ENCODE measurements at regions not wholly inside any gene's neighbourhood (a gene's known extent, or its start where the extent isn't known, plus 50 kb on each side); places are given as distances from the start of the nearest gene placed in this dataset.

DNA sequence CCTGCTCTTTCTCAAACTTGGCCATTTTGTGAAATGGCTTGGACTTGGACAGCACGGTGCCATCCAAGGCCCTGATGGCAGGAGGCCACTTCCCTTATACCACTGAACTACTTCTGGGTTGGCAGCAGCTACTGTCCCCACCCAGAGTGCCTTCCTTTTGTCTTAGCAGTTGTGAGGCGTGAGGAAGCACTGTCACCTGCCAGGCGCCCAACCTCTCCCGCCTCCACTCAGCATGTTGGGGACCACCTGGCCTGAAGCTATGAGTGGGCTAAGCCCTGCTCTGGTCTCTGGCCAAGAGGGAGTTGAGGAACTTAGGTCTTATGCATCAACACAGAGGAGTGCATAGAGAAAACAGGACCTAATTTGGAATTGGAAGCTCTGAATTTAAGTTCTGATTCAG, 276.0 kb downstream of the ENC1 start:
- TF ChIP-seq, protein P1, sequence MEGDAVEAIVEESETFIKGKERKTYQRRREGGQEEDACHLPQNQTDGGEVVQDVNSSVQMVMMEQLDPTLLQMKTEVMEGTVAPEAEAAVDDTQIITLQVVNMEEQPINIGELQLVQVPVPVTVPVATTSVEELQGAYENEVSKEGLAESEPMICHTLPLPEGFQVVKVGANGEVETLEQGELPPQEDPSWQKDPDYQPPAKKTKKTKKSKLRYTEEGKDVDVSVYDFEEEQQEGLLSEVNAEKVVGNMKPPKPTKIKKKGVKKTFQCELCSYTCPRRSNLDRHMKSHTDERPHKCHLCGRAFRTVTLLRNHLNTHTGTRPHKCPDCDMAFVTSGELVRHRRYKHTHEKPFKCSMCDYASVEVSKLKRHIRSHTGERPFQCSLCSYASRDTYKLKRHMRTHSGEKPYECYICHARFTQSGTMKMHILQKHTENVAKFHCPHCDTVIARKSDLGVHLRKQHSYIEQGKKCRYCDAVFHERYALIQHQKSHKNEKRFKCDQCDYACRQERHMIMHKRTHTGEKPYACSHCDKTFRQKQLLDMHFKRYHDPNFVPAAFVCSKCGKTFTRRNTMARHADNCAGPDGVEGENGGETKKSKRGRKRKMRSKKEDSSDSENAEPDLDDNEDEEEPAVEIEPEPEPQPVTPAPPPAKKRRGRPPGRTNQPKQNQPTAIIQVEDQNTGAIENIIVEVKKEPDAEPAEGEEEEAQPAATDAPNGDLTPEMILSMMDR (IDR thresholded peaks at IDR 0.05) = no peak
- H3K27me3 Mint-ChIP-seq = peaks cover 4% of the 10 kb centered on the region
- CTCF ChIA-PET = no interaction called here
- peaks cover 6% of the 10 kb centered on the region for H3K4me1 Mint-ChIP-seq
- no peaks in the 10 kb centered on the region for H3K9me3 Mint-ChIP-seq
- no peak overlapping the region for H3K4me3 Mint-ChIP-seq
- ATAC-seq (ENCODE audit: low read depth) (no peak), DNase-seq (no peak)
- H3K36me3 Mint-ChIP-seq (ENCODE audit: low read depth) = no peaks in the 10 kb centered on the region
- intact Hi-C loops (cut with micrococcal nuclease) = no loop called here
- POLR2A ChIA-PET = no interaction called here
- H3K27ac Mint-ChIP-seq = no peak overlapping the region

DNA sequence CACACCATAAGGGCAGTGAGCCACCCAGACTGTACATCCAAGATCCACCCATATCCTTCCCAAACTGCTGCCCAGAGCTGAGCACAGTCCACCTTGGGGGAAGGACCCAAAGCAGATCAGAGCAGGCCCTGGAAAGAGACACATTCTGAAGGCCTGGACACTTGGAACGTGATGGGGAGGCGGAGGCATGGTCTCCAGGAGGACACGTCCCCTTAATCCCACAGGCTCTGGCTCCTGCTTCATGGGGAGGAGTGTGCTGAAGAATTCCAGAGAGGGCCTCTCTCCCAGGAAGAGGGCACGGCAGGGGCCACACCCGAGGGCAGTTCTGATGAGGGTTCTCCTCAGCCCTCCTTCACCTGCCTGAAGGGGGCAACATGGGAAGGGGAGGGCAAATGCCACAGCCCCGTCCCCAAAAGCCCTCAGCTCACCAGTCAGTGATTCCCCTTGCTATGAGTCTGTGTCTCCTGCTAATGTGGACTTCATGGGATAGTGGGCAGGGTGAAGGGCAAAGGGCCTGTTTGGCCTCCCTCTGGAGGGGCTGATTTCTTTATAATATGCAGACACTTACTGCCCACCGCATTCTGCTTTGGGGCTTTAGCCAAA, 276.8 kb downstream of the ENC1 start:
- no peak overlapping the region for H3K27ac Mint-ChIP-seq
- POLR2A ChIA-PET = no interaction called here
- no peak for DNase-seq
- H3K9me3 Mint-ChIP-seq = no peaks in the 10 kb centered on the region
- TF ChIP-seq, protein P1 (IDR thresholded peaks at IDR 0.05) = no peak
- intact Hi-C loops (cut with micrococcal nuclease) = no loop called here
- peaks cover 4% of the 10 kb centered on the region for H3K27me3 Mint-ChIP-seq
- H3K36me3 Mint-ChIP-seq (ENCODE audit: low read depth) = no peaks in the 10 kb centered on the region
- CTCF ChIA-PET = no interaction called here
- H3K4me1 Mint-ChIP-seq = peaks cover 6% of the 10 kb centered on the region
- ATAC-seq (ENCODE audit: low read depth) = no peak
- H3K4me3 Mint-ChIP-seq = no peak overlapping the region

DNA sequence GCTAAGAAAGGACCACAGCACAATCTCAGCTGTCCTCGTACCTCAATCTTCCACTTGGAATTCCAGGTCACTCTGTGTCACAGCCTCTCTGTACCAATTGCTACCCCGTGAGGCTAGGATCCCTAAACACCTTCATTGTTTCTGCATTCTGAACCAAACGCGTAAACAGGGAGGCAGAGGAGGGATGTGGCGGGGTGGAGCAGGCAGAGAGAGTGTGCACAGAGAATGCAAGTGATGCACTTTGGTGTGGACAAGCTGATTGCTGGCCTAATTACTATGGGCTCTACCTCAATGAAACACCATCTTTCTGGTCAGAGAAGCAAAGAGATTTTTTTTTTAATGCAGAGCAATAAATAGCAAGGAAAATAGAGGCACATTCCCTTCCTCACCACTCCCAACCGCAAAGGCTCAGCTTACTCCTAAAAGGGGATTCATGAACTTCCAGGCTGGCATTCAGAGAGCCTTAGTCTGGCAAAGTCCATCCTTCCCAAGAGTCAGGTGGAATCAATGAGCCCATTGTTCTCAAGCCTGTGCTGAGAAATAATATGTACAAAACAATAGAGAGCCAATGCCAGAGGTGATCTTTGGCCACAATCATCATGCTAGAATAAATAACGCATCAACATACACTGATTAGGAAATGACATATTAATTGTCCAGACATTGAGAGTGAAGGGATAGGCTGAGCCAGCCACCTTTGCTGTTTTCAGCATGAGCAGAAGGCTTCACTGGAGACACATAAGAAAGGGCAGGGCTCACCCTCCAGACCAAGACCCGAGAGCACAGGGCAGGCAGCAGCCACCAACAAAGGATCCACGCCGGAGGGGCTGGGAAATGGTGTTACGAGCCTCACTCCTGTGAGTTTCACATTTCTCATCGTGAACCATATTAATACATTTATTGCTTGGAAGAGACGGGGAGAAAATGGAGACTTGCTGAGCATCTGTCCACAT, 278.8 kb downstream of the ENC1 start:
- no peaks in the 10 kb centered on the region for H3K36me3 Mint-ChIP-seq (ENCODE audit: low read depth)
- no peaks in the 10 kb centered on the region for H3K9me3 Mint-ChIP-seq
- POLR2A ChIA-PET = no interaction called here
- H3K27ac Mint-ChIP-seq = no peak overlapping the region
- intact Hi-C loops (cut with micrococcal nuclease) = no loop called here
- TF ChIP-seq, protein P1 (IDR thresholded peaks at IDR 0.05) = no peak
- no peak for ATAC-seq (ENCODE audit: low read depth)
- no peak for DNase-seq
- no peak overlapping the region for H3K4me3 Mint-ChIP-seq
- peaks cover 4% of the 10 kb centered on the region for H3K27me3 Mint-ChIP-seq
- H3K4me1 Mint-ChIP-seq = peaks cover 6% of the 10 kb centered on the region
- CTCF ChIA-PET = no interaction called here

DNA sequence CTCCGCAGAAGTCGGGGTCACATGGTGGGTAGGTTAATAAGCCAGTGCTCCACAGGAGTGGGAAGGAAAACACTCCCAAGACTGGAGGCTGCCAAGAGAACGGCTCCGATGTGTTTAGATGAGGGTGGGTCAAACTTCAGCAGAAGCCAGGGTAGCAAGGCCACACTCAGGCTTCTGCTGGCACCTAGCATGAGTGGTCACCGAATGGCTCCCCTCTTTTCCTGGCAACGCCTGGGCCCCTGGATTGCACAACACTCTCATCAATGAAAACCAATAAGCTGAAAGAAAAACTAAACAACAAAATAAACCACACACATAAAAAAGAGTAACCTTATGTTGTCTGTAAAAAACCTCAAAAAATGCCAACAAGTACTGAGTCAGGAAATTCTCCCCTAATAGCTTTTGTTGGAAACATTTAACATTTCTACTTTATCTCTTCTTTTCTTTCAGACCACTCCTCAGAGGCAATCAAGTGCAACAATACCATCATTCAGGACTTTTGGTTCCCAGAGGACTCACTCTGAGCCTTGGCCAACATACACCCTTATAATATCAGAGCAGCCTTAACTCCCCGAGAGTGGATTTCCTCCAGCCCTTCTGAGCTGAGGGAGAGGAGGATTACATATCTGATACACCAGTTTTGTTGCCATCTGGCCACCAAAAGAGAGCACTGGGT, 279.9 kb downstream of the ENC1 start:
- DNase-seq = no peak
- CTCF ChIA-PET = no interaction called here
- no peak overlapping the region for H3K27ac Mint-ChIP-seq
- intact Hi-C loops (cut with micrococcal nuclease) = no loop called here
- H3K27me3 Mint-ChIP-seq = peaks cover 4% of the 10 kb centered on the region
- peaks cover 6% of the 10 kb centered on the region for H3K4me1 Mint-ChIP-seq
- POLR2A ChIA-PET = no interaction called here
- H3K4me3 Mint-ChIP-seq = no peak overlapping the region
- ATAC-seq (ENCODE audit: low read depth) = no peak
- TF ChIP-seq, protein P1 (IDR thresholded peaks at IDR 0.05) = no peak
- no peaks in the 10 kb centered on the region for H3K9me3 Mint-ChIP-seq
- H3K36me3 Mint-ChIP-seq (ENCODE audit: low read depth) = no peaks in the 10 kb centered on the region

DNA sequence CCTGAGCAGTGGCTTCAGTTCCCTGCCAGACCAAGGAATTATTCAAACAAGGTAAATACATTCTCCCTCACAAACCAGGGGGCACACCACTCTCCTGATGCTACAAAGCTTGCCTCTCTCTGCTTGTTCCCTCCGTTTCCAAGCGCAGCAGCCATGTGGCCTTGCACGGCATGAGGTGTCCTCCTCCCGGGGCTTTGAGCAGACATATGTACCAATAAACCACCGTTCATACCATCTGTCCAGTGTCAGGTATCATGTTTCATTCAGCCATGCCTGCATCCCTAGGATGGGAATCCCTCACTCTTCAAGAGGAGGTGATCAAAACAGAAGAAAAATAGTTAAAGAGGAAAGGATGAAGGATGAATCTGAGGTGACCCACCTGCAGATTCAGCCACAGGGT, 282.7 kb downstream of the ENC1 start:
- H3K27me3 Mint-ChIP-seq = no peaks in the 10 kb centered on the region
- ATAC-seq (ENCODE audit: low read depth) (no peak), DNase-seq (no peak)
- peaks cover 3% of the 10 kb centered on the region for H3K4me1 Mint-ChIP-seq
- CTCF ChIA-PET = no interaction called here
- no peak overlapping the region for H3K4me3 Mint-ChIP-seq
- H3K9me3 Mint-ChIP-seq = no peaks in the 10 kb centered on the region
- intact Hi-C loops (cut with micrococcal nuclease) = no loop called here
- POLR2A ChIA-PET = no interaction called here
- no peak overlapping the region for H3K27ac Mint-ChIP-seq
- H3K36me3 Mint-ChIP-seq (ENCODE audit: low read depth) = no peaks in the 10 kb centered on the region
- TF ChIP-seq, protein P1 (IDR thresholded peaks at IDR 0.05) = no peak

Measured in activated B cell treated with CpG ODN at 0.5 μM for 24 hours (primary cell).